K562 (cell line): ENCODE measurements at regions not wholly inside any gene's neighbourhood (a gene's known extent, or its start where the extent isn't known, plus 50 kb on each side); places are given as distances from the start of the nearest gene placed in this dataset.

ENCODE experiments used
- ATAC-seq: fragments of 200-7000 bp; cut with Tn5 transposase; 3 replicates; pipeline ENCODE4 v1.9.1; 2020; ENCODE audit warnings: moderate library complexity
- BruUV-seq: library from RNA; stranded (reverse); fragments of 400-500 nt; replicated peaks from 2 replicates; lab custom pipeline; 2021; lab: Mats Ljungman, UMichigan
- CTCF ChIA-PET: fragments of 300-600 bp; formaldehyde crosslinking; extraction: SDS; loops from one replicate; lab custom pipeline; 2021; ENCODE audit warnings: low intra/inter-chr PET ratio; lab: Yijun Ruan, JAX
- POLR2A ChIA-PET: fragments of 300-600, 350-650 bp; sonication (Branson Sonifier 250); formaldehyde crosslinking; extraction: SDS; loops from one replicate; lab custom pipeline; 2021; ENCODE audit warnings: antibody characterized with exemption, inconsistent platforms; lab: Yijun Ruan, JAX
- DNase-seq, 4 experiments: peaks; one replicate each; pipeline versions ENCODE4 v3.0.0 to v3.0.0-alpha.2; 2011 to 2018; ENCODE audit warnings: low spot score in 3 of 4, mixed read lengths in 3 of 4; ENCODE audit errors: extremely low read depth in 1 of 4
- FAIRE-seq: peaks from 2 replicates; lab custom pipeline; 2011; peaks lifted over from hg19 to GRCh38; lab: Jason Lieb, UNC
- H2AFZ ChIP-seq: 2 replicates; pipeline ENCODE4 v1.6.0; 2011; ENCODE audit warnings: low read depth, low read length, control low read depth, inconsistent platforms
- H3K27ac ChIP-seq: fragments of 200-600 bp; 3 replicates; pipeline ENCODE4 v1.8.0; 2011; ENCODE audit warnings: low read depth, mild to moderate bottlenecking, control low read depth, inconsistent platforms, low read length, moderate library complexity, mixed read lengths; ENCODE audit errors: extremely low read depth
- H3K27me3 ChIP-seq, 2 experiments: fragments of 300-600 bp in 1 of 2; 2 replicates in 1 of 2; 3 replicates in 1 of 2; pipeline versions ENCODE4 v1.6.0 to v1.8.0; 2011; ENCODE audit warnings: inconsistent platforms in 2 of 2, low read length in 2 of 2, mild to moderate bottlenecking in 1 of 2, mixed read lengths in 1 of 2, moderate library complexity in 1 of 2; ENCODE audit not compliant: control insufficient read depth in 2 of 2, insufficient read depth in 2 of 2
- H3K36me3 ChIP-seq: fragments of 300-600 bp; 3 replicates; pipeline ENCODE4 v1.8.0; 2011; ENCODE audit warnings: mild to moderate bottlenecking, low read length, inconsistent platforms; ENCODE audit not compliant: control insufficient read depth, insufficient read depth
- H3K4me1 ChIP-seq, 2 experiments: fragments of 200-600 bp in 1 of 2; replicated peaks in 1 of 2; 2 replicates in 1 of 2; 3 replicates in 1 of 2; pipeline versions ENCODE4 v1.5.1 to v1.8.0; 2011; ENCODE audit warnings: inconsistent platforms in 2 of 2, low read length in 2 of 2, mild to moderate bottlenecking in 1 of 2, mixed read lengths in 1 of 2, moderate library complexity in 1 of 2; ENCODE audit not compliant: control insufficient read depth in 2 of 2, insufficient read depth in 2 of 2
- H3K4me2 ChIP-seq: 2 replicates; pipeline ENCODE4 v1.6.1; 2011; ENCODE audit warnings: low read length, control low read depth, inconsistent platforms, mixed read lengths; ENCODE audit not compliant: insufficient read depth
- H3K4me3 ChIP-seq: fragments of 200-600 bp; sonication (generic), shearing (Covaris generic); 2 replicates; pipeline ENCODE4 v1.5.1; 2016; ENCODE audit warnings: control low read depth, inconsistent platforms
- H3K79me2 ChIP-seq: fragments of 200-600 bp; 3 replicates; pipeline ENCODE4 v1.8.0; 2011; ENCODE audit warnings: low read length, inconsistent platforms; ENCODE audit not compliant: control insufficient read depth, insufficient read depth
- H3K9ac ChIP-seq, 2 experiments: 2 replicates each; pipeline versions ENCODE4 v1.6.0 to v1.6.1; 2011; ENCODE audit warnings: low read depth in 2 of 2, low read length in 2 of 2, control low read depth in 1 of 2, inconsistent platforms in 1 of 2, mild to moderate bottlenecking in 1 of 2, mixed read lengths in 1 of 2; ENCODE audit not compliant: insufficient read depth in 1 of 2
- H3K9me1 ChIP-seq: one replicate; pipeline ENCODE4 v1.6.0; 2011; ENCODE audit warnings: inconsistent platforms, mild to moderate bottlenecking, low read length, moderate library complexity; ENCODE audit not compliant: control insufficient read depth, insufficient read depth
- H3K9me3 ChIP-seq: replicated peaks from 2 replicates; pipeline ENCODE4 v1.5.1; 2011; ENCODE audit warnings: low read depth, low read length, inconsistent platforms; ENCODE audit not compliant: control insufficient read depth, insufficient read depth
- H4K20me1 ChIP-seq: replicated peaks from 2 replicates; pipeline ENCODE4 v1.6.1; 2011; ENCODE audit warnings: low read length, inconsistent platforms, mixed read lengths; ENCODE audit not compliant: control insufficient read depth, insufficient read depth
- CHAMP1 ChIP-seq: fragments of 450-650 bp; IDR thresholded peaks from 2 replicates; pipeline ENCODE4 v1.6.1; 2016; ENCODE audit warnings: mild to moderate bottlenecking
- CHD1 ChIP-seq: fragments of 200-600 bp; sonication (generic); IDR thresholded peaks from one replicate; pipeline ENCODE4 v1.6.1; 2012; ENCODE audit warnings: mild to moderate bottlenecking, moderate library complexity, low read length, inconsistent platforms
- CHD4 ChIP-seq: fragments of 200-600 bp; sonication (generic); IDR thresholded peaks from 3 replicates; pipeline ENCODE4 v1.6.1; 2012; ENCODE audit warnings: low read depth, mild to moderate bottlenecking, mixed read lengths, low read length, inconsistent platforms; ENCODE audit not compliant: insufficient read depth, insufficient replicate concordance, poor library complexity, severe bottlenecking
- GTF2F1 ChIP-seq: IDR thresholded peaks from 2 replicates; pipeline ENCODE4 v1.6.1; 2011; ENCODE audit warnings: low read depth, low read length, improper control_type of control experiment
- HDAC6 ChIP-seq: IDR thresholded peaks from 2 replicates; pipeline ENCODE4 v1.6.1; 2012; ENCODE audit warnings: low read depth, mild to moderate bottlenecking, control low read depth, inconsistent platforms, low read length, moderate library complexity
- PBX2 ChIP-seq, 2 experiments: IDR thresholded peaks in 1 of 2; conservative IDR thresholded peaks in 1 of 2; 2 replicates each; pipeline ENCODE4 v1.6.1; 2016; ENCODE audit warnings: low read depth in 2 of 2, mild to moderate bottlenecking in 1 of 2, missing compliant biosample characterization in 1 of 2, missing genetic modification characterization in 1 of 2, moderate library complexity in 1 of 2
- PTTG1 ChIP-seq: fragments of 450-650 bp; IDR thresholded peaks from 2 replicates; pipeline ENCODE4 v1.6.1; 2016; ENCODE audit warnings: low read depth, mild to moderate bottlenecking, missing genetic modification characterization, missing compliant biosample characterization
- RERE ChIP-seq: sonication (generic); formaldehyde crosslinking; IDR thresholded peaks from 2 replicates; pipeline ENCODE4 v1.8.0; 2023; ENCODE audit warnings: missing genetic modification reagents, mild to moderate bottlenecking, borderline replicate concordance
- USF1 ChIP-seq: sonication (generic); formaldehyde crosslinking; IDR thresholded peaks from 2 replicates; pipeline ENCODE4 v1.9.0; 2022; ENCODE audit warnings: mild to moderate bottlenecking, missing genetic modification reagents
- ZNF253 ChIP-seq: fragments of 250-450 bp; sonication (Bioruptor Pico); conservative IDR thresholded peaks from 2 replicates; pipeline ENCODE4 v1.6.1; 2021; ENCODE audit warnings: mild to moderate bottlenecking
- WGBS: fragments of 100-300 bp; shearing (Covaris generic); methylation state at CpG from one replicate; pipeline ENCODE4 v1.1.6; 2016; ENCODE audit warnings: low coverage, mixed read lengths; ENCODE audit not compliant: insufficient coverage; ENCODE audit errors: missing lambda C conversion rate; 5-methylcytosine and 5-hydroxymethylcytosine counted together
- in situ Hi-C: fragments of 300-500 bp; cut with MboI; formaldehyde crosslinking; loops from 4 replicates; pipeline ENCODE4 v1.15.0; 2018; ENCODE audit warnings: inconsistent platforms, mixed read lengths
- intact Hi-C: fragments of 100-400 bp; cut with micrococcal nuclease; formaldehyde crosslinking; loops from 2 replicates; pipeline ENCODE4 v1.14.2; 2022

- Histone ChIP-seq H2AFZ (no peak overlapping the region), H3K36me3 (no peaks in the 10 kb centered on the region), H3K9me1 (no peaks in the 10 kb centered on the region), H3K9ac (no peak overlapping the region), H3K4me1 (no peaks in the 10 kb centered on the region), H3K79me2 (no peaks in the 10 kb centered on the region), H3K4me2 (no peak overlapping the region), H3K4me3 (no peak overlapping the region), H3K27ac (no peak overlapping the region), H4K20me1 (no peaks in the 10 kb centered on the region), H3K27me3 (no peaks in the 10 kb centered on the region), H3K9me3 (no peaks in the 10 kb centered on the region)
- intact Hi-C loops: no loop called here
- no peak for ATAC-seq
- in situ Hi-C loops: no loop called here
- no peak for DNase-seq
- ChIA-PET POLR2A (no interaction called here), CTCF (no interaction called here)
- no peak for FAIRE-seq
- no TSS peak for BruUV-seq
- 0% methylated on average over 1 of the region's 1 CpG for WGBS
- TF ChIP-seq USF1 (CRISPR knock-in tag): no peak
- no peak for TF ChIP-seq PTTG1 (tag)
- no peak for TF ChIP-seq CHAMP1
- TF ChIP-seq GTF2F1: no peak
- no peak for TF ChIP-seq HDAC6
- no peak for TF ChIP-seq ZNF253 (CRISPR knock-in tag)
- no peak for TF ChIP-seq RERE (CRISPR knock-in tag)
- TF ChIP-seq CHD1: no peak
- TF ChIP-seq CHD4: no peak
- TF ChIP-seq PBX2 (CRISPR knock-in tag; IDR thresholded peaks at IDR 0.05; ENCODE audit: low read depth): no peak
- TF ChIP-seq PBX2 (tag; conservative IDR thresholded peaks at IDR 0.05; ENCODE audit: low read depth): no peak
Measured at GRCh38 chr2:187775651-187776050, 221.4 kb upstream of the TFPI start.
